IMR-90 (cell line): ENCODE measurements at regions not wholly inside any gene's neighbourhood (a gene's known extent, or its start where the extent isn't known, plus 50 kb on each side); places are given as distances from the start of the nearest gene placed in this dataset.

Experiments
- ATAC-seq: fragments of 200-7000 bp; cut with Tn5 transposase; 2 replicates; pipeline ENCODE4 v1.9.1; 2020; ENCODE audit warnings: low read depth, mild to moderate bottlenecking, moderate library complexity
- BruUV-seq: library from RNA; stranded (reverse); fragments of 400-500 nt; replicated peaks from 2 replicates; lab custom pipeline; 2021; lab: Mats Ljungman, UMichigan
- CTCF ChIA-PET: fragments of 300-600 bp; formaldehyde crosslinking; extraction: SDS; loops from one replicate; lab custom pipeline; 2021; ENCODE audit warnings: antibody characterized with exemption; lab: Yijun Ruan, JAX
- POLR2A ChIA-PET: fragments of 300-600 bp; sonication (Branson Sonifier 250); formaldehyde crosslinking; loops from one replicate; lab custom pipeline; 2022; ENCODE audit warnings: antibody characterized with exemption; ENCODE audit not compliant: unreplicated experiment; lab: Charles Lee
- DNase-seq: peaks from one replicate; pipeline ENCODE4 v3.0.0; 2013
- H2AFZ ChIP-seq: replicated peaks from 2 replicates; pipeline ENCODE3; 2013; ENCODE audit warnings: low read length, mild to moderate bottlenecking; ENCODE audit not compliant: poor library complexity
- H2AK5ac ChIP-seq: 2 replicates; pipeline ENCODE4 v1.6.1; 2013; ENCODE audit warnings: low read depth, low read length, inconsistent platforms
- H2AK9ac ChIP-seq: replicated peaks from 2 replicates; pipeline ENCODE3; 2013; ENCODE audit warnings: mild to moderate bottlenecking, low read depth, low read length, moderate library complexity; ENCODE audit not compliant: poor library complexity
- H2BK120ac ChIP-seq: 2 replicates; pipeline ENCODE4 v1.6.1; 2013; ENCODE audit warnings: low read depth, low read length, inconsistent platforms
- H2BK15ac ChIP-seq: 3 replicates; pipeline ENCODE4 v1.6.1; 2013; ENCODE audit warnings: low read depth, low read length, inconsistent platforms
- H2BK20ac ChIP-seq: 2 replicates; pipeline ENCODE4 v1.6.1; 2013; ENCODE audit warnings: low read depth, mild to moderate bottlenecking, inconsistent platforms, low read length, moderate library complexity
- H2BK5ac ChIP-seq: 2 replicates; pipeline ENCODE4 v1.6.1; 2013; ENCODE audit warnings: mild to moderate bottlenecking, low read depth, low read length, inconsistent platforms; ENCODE audit not compliant: poor library complexity, severe bottlenecking
- H3K14ac ChIP-seq: replicated peaks from 2 replicates; pipeline ENCODE4 v1.6.1; 2013; ENCODE audit warnings: low read depth, low read length, inconsistent platforms
- H3K18ac ChIP-seq: 2 replicates; pipeline ENCODE4 v1.6.1; 2013; ENCODE audit warnings: low read depth, low read length, control low read depth
- H3K23ac ChIP-seq: 2 replicates; pipeline ENCODE4 v1.6.1; 2013; ENCODE audit warnings: low read depth, low read length, inconsistent platforms
- H3K27ac ChIP-seq: 2 replicates; pipeline ENCODE4 v1.5.1; 2013; ENCODE audit warnings: mild to moderate bottlenecking, control low read depth, low read length; ENCODE audit not compliant: insufficient read depth
- H3K27me3 ChIP-seq: 2 replicates; pipeline ENCODE4 v1.6.1; 2013; ENCODE audit warnings: low read length; ENCODE audit not compliant: control insufficient read depth, insufficient read depth
- H3K36me3 ChIP-seq: 2 replicates; pipeline ENCODE4 v1.6.1; 2013; ENCODE audit warnings: low read length, mixed read lengths; ENCODE audit not compliant: control insufficient read depth, insufficient read depth
- H3K4ac ChIP-seq: 2 replicates; pipeline ENCODE4 v1.6.1; 2013; ENCODE audit warnings: low read depth, low read length, inconsistent platforms
- H3K4me1 ChIP-seq: 2 replicates; pipeline ENCODE4 v1.6.1; 2013; ENCODE audit warnings: low read length, mixed read lengths; ENCODE audit not compliant: control insufficient read depth, insufficient read depth
- H3K4me2 ChIP-seq: 2 replicates; pipeline ENCODE4 v1.6.1; 2013; ENCODE audit warnings: low read depth, mild to moderate bottlenecking, control low read depth, low read length, moderate library complexity
- H3K4me3 ChIP-seq: 2 replicates; pipeline ENCODE4 v1.5.1; 2013; ENCODE audit warnings: low read depth, mild to moderate bottlenecking, control low read depth, low read length, moderate library complexity; ENCODE audit not compliant: insufficient read depth
- H3K56ac ChIP-seq: 2 replicates; pipeline ENCODE4 v1.6.1; 2013; ENCODE audit warnings: low read length, inconsistent platforms; ENCODE audit not compliant: insufficient read depth; ENCODE audit errors: extremely low read depth
- H3K79me1 ChIP-seq, 2 experiments: 2 replicates each; pipeline ENCODE4 v1.6.1; 2013; ENCODE audit warnings: low read length in 2 of 2, inconsistent platforms in 1 of 2, low read depth in 1 of 2
- H3K9ac ChIP-seq: 2 replicates; pipeline ENCODE4 v1.6.1; 2013; ENCODE audit warnings: low read depth, low read length, control low read depth
- H3K9me1 ChIP-seq: 2 replicates; pipeline ENCODE4 v1.6.1; 2013; ENCODE audit warnings: low read length, inconsistent platforms; ENCODE audit not compliant: insufficient read depth
- H3K9me3 ChIP-seq: 2 replicates; pipeline ENCODE4 v1.6.1; 2013; ENCODE audit warnings: low read length; ENCODE audit not compliant: control insufficient read depth, insufficient read depth
- H4K20me1 ChIP-seq: 2 replicates; pipeline ENCODE4 v1.6.1; 2013; ENCODE audit warnings: low read length, inconsistent platforms; ENCODE audit not compliant: insufficient read depth
- H4K5ac ChIP-seq: 2 replicates; pipeline ENCODE4 v1.6.1; 2013; ENCODE audit warnings: mild to moderate bottlenecking, low read depth, low read length, control low read depth
- H4K8ac ChIP-seq, 2 experiments: 2 replicates each; pipeline ENCODE4 v1.6.1; 2013; ENCODE audit warnings: low read depth in 2 of 2, low read length in 2 of 2, control low read depth in 1 of 2, inconsistent platforms in 1 of 2
- H4K91ac ChIP-seq: 2 replicates; pipeline ENCODE4 v1.6.1; 2013; ENCODE audit warnings: low read depth, low read length, inconsistent platforms; ENCODE audit not compliant: insufficient read depth
- BHLHE40 ChIP-seq: fragments of 150-350 bp; IDR thresholded peaks from 2 replicates; pipeline ENCODE4 v1.6.1; 2016; ENCODE audit warnings: mild to moderate bottlenecking, low read depth, low read length
- FOS ChIP-seq: fragments of 150-350 bp; IDR thresholded peaks from 2 replicates; pipeline ENCODE4 v1.6.1; 2016; ENCODE audit warnings: low read depth, low read length
- POLR2A ChIP-seq: IDR thresholded peaks from 2 replicates; pipeline ENCODE4 v1.6.1; 2012; ENCODE audit warnings: mild to moderate bottlenecking, low read depth, low read length
- RAD21 ChIP-seq: IDR thresholded peaks from 2 replicates; pipeline ENCODE4 v1.6.1; 2012; ENCODE audit warnings: low read length, improper control_type of control experiment
- RCOR1 ChIP-seq: IDR thresholded peaks from 2 replicates; pipeline ENCODE4 v1.6.1; 2012; ENCODE audit warnings: mild to moderate bottlenecking, low read length, improper control_type of control experiment; ENCODE audit not compliant: insufficient replicate concordance
- WGBS, 2 experiments: methylation state at CpG; one replicate each; pipeline versions ENCODE4 v1.1.5 to v1.1.7; 2013; ENCODE audit warnings: missing lambda C conversion rate in 2 of 2; ENCODE audit not compliant: insufficient read length in 1 of 2; ENCODE audit errors: extremely low coverage in 2 of 2; 5-methylcytosine and 5-hydroxymethylcytosine counted together
- dilution Hi-C: fragments of 300-500 bp; cut with HindIII; formaldehyde crosslinking; loops from one replicate; pipeline ENCODE4 v1.14.3; 2018; ENCODE audit warnings: low sequenced_read_pairs; ENCODE audit not compliant: unreplicated experiment
- in situ Hi-C: fragments of 300-500 bp; cut with MboI; formaldehyde crosslinking; loops from 3 replicates; pipeline ENCODE4 v1.14.3; 2019; ENCODE audit warnings: low sequenced_read_pairs, inconsistent platforms, mixed read lengths
- intact Hi-C: fragments of 100-400 bp; cut with micrococcal nuclease; formaldehyde crosslinking; loops from 2 replicates; pipeline ENCODE4 v1.10.0; 2022

DNA sequence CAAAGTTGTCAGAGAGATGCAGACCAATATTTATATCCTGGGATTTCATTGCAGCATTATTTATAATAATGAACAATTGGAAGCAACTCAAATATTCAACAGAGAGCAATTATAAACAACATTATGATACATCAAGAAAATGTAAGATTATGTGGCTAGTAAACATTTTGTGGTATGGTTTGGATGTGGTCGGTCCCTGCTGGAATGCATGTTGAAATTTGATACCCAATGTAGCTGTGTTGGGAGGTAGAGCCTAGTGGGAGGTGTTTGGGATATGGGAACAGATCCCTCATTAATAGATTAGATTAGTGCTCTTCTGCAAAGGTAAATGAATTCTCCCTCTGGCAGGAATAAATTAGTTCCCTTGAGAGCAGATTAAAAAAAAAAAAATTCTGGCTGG is 350.9 kb downstream of the ANKRD30A start:
- Histone ChIP-seq H3K9me1 (no peaks in the 10 kb centered on the region), H3K4me3 (no peak overlapping the region), H3K4me1 (no peaks in the 10 kb centered on the region), H2AK9ac (no peak overlapping the region), H3K23ac (no peak overlapping the region), H3K9me3 (peaks cover 9% of the 10 kb centered on the region), H4K91ac (no peak overlapping the region), H2BK5ac (no peak overlapping the region), H4K5ac (no peak overlapping the region), H3K27me3 (no peaks in the 10 kb centered on the region), H3K14ac (no peak overlapping the region), H2BK20ac (no peak overlapping the region), H3K9ac (no peak overlapping the region), H2BK15ac (no peak overlapping the region), H3K36me3 (no peaks in the 10 kb centered on the region), H3K18ac (no peak overlapping the region), H3K27ac (no peak overlapping the region), H2BK120ac (no peak overlapping the region), H3K56ac (no peak overlapping the region), H2AK5ac (no peak overlapping the region), H3K79me1 (no peaks in the 10 kb centered on the region), H2AFZ (no peak overlapping the region), H4K20me1 (no peaks in the 10 kb centered on the region), H4K8ac (no peak overlapping the region), H3K4me2 (no peak overlapping the region), H3K4ac (no peak overlapping the region)
- no peak for DNase-seq
- TF ChIP-seq FOS (no peak), RCOR1 (no peak), RAD21 (no peak), BHLHE40 (no peak), POLR2A (no peak)
- BruUV-seq = no TSS peak
- intact Hi-C loops = no loop called here
- no CpG with 5 or more reads among the region's 1 CpG for WGBS, 2 experiments
- ChIA-PET CTCF (no interaction called here), POLR2A (no interaction called here)
- in situ Hi-C loops = no loop called here
- no peak for ATAC-seq
- dilution Hi-C loops = no loop called here
